GM23338 (cell line): ENCODE measurements at regions not wholly inside any gene's neighbourhood (a gene's known extent, or its start where the extent isn't known, plus 50 kb on each side); places are given as distances from the start of the nearest gene placed in this dataset.

Source experiments
- ATAC-seq: fragments of 200-7000 bp; cut with Tn5 transposase; 3 replicates; pipeline ENCODE4 v1.9.1; 2020
- DNase-seq: peaks from one replicate; pipeline ENCODE4 v3.0.0-alpha.2; 2015; ENCODE audit warnings: low spot score
- H2AFZ ChIP-seq: fragments of 200-600 bp; sonication (generic); 2 replicates; pipeline ENCODE4 v1.8.0; 2016; ENCODE audit warnings: antibody characterized with exemption, mild to moderate bottlenecking, moderate library complexity
- H3F3A ChIP-seq: fragments of 200-600 bp; sonication (generic); replicated peaks from 2 replicates; pipeline ENCODE4 v1.8.0; 2017; ENCODE audit warnings: antibody characterized with exemption, mixed run types, low read depth
- H3K27ac ChIP-seq: fragments of 200-600 bp; sonication (generic); 2 replicates; pipeline ENCODE4 v1.6.1; 2016; ENCODE audit warnings: low read depth
- H3K27me3 ChIP-seq: fragments of 200-600 bp; sonication (generic); 2 replicates; pipeline ENCODE4 v1.8.0; 2016; ENCODE audit warnings: mild to moderate bottlenecking, mixed run types, moderate library complexity; ENCODE audit not compliant: insufficient read depth
- H3K36me3 ChIP-seq: fragments of 200-600 bp; sonication (generic); 2 replicates; pipeline ENCODE4 v1.8.0; 2016; ENCODE audit warnings: mild to moderate bottlenecking; ENCODE audit not compliant: insufficient read depth
- H3K4me1 ChIP-seq: fragments of 200-600 bp; sonication (generic); 2 replicates; pipeline ENCODE4 v1.8.0; 2016; ENCODE audit warnings: mild to moderate bottlenecking, moderate library complexity; ENCODE audit not compliant: insufficient read depth
- H3K4me2 ChIP-seq: fragments of 200-600 bp; sonication (generic); 2 replicates; pipeline ENCODE4 v1.7.1; 2017; ENCODE audit warnings: mixed run types
- H3K4me3 ChIP-seq: fragments of 200-600 bp; sonication (generic); 2 replicates; pipeline ENCODE4 v1.6.1; 2016; ENCODE audit warnings: mixed run types
- H3K79me2 ChIP-seq: fragments of 200-600 bp; sonication (generic); replicated peaks from 2 replicates; pipeline ENCODE4 v1.8.0; 2017; ENCODE audit warnings: mild to moderate bottlenecking; ENCODE audit not compliant: insufficient read depth
- H3K9me2 ChIP-seq: fragments of 200-600 bp; sonication (generic); 2 replicates; pipeline ENCODE4 v1.8.0; 2017; ENCODE audit not compliant: insufficient read depth
- H4K20me1 ChIP-seq: fragments of 200-600 bp; sonication (generic); replicated peaks from 2 replicates; pipeline ENCODE4 v1.8.0; 2017; ENCODE audit warnings: mild to moderate bottlenecking; ENCODE audit not compliant: insufficient read depth
- H3K27ac Mint-ChIP-seq: 2 replicates; pipeline ENCODE4 v1.8.0; 2020; ENCODE audit warnings: inconsistent platforms, mild to moderate bottlenecking, moderate library complexity, mixed read lengths
- H3K27me3 Mint-ChIP-seq: 3 replicates; pipeline ENCODE4 v1.8.0; 2022; ENCODE audit warnings: low read depth, mild to moderate bottlenecking, moderate library complexity, mixed read lengths, inconsistent platforms; ENCODE audit not compliant: insufficient read depth, poor library complexity
- H3K36me3 Mint-ChIP-seq: 3 replicates; pipeline ENCODE4 v1.8.0; 2021; ENCODE audit warnings: low read depth, mild to moderate bottlenecking, inconsistent platforms, moderate library complexity, mixed read lengths
- H3K4me1 Mint-ChIP-seq: 3 replicates; pipeline ENCODE4 v1.8.0; 2020; ENCODE audit warnings: mild to moderate bottlenecking, inconsistent platforms, mixed read lengths
- H3K4me3 Mint-ChIP-seq: 3 replicates; pipeline ENCODE4 v1.8.0; 2021; ENCODE audit warnings: moderate library complexity, mild to moderate bottlenecking, inconsistent platforms, mixed read lengths
- H3K9me3 Mint-ChIP-seq: 3 replicates; pipeline ENCODE4 v1.8.0; 2020; ENCODE audit warnings: moderate library complexity, mild to moderate bottlenecking, inconsistent platforms, mixed read lengths
- CREB1 ChIP-seq: fragments of 250-450 bp; sonication (Bioruptor Pico); IDR thresholded peaks from 2 replicates; pipeline ENCODE4 v1.5.0; 2020; ENCODE audit warnings: low read depth, mild to moderate bottlenecking, moderate library complexity
- EZH2 ChIP-seq: fragments of 200-600 bp; sonication (generic); IDR thresholded peaks from one replicate; pipeline ENCODE4 v1.8.0; 2017; ENCODE audit warnings: antibody characterized with exemption, mild to moderate bottlenecking, low read depth; ENCODE audit not compliant: unreplicated experiment
- EZH2phosphoT487 ChIP-seq: fragments of 200-600 bp; sonication (generic); IDR thresholded peaks from one replicate; pipeline ENCODE4 v1.8.1; 2018; ENCODE audit warnings: antibody characterized with exemption; ENCODE audit not compliant: unreplicated experiment
- JUNB ChIP-seq: IDR thresholded peaks from one replicate; pipeline ENCODE4 v1.6.1; 2016; ENCODE audit warnings: antibody characterized with exemption; ENCODE audit not compliant: unreplicated experiment
- NANOG ChIP-seq: IDR thresholded peaks from 2 replicates; pipeline ENCODE4 v1.6.1; 2016; ENCODE audit warnings: antibody characterized with exemption, borderline replicate concordance
- POLR2AphosphoS5 ChIP-seq: IDR thresholded peaks from 2 replicates; pipeline ENCODE4 v1.6.1; 2016; ENCODE audit warnings: antibody characterized with exemption, low read depth
- STAT1 ChIP-seq: IDR thresholded peaks from one replicate; pipeline ENCODE4 v1.6.1; 2016; ENCODE audit warnings: antibody characterized with exemption; ENCODE audit not compliant: unreplicated experiment
- ZNF114 ChIP-seq: fragments of 250-450 bp; sonication (Bioruptor Pico); IDR thresholded peaks from 2 replicates; pipeline ENCODE4 v1.5.0; 2020; ENCODE audit warnings: mild to moderate bottlenecking, moderate library complexity
- ZNF331 ChIP-seq: fragments of 250-450 bp; sonication (Bioruptor Pico); IDR thresholded peaks from 2 replicates; pipeline ENCODE4 v1.5.0; 2020; ENCODE audit warnings: low read depth, mild to moderate bottlenecking, moderate library complexity
- TF ChIP-seq, protein P1 (sequence below): IDR thresholded peaks from one replicate; pipeline ENCODE4 v1.6.1; 2018; ENCODE audit warnings: antibody characterized with exemption; ENCODE audit not compliant: unreplicated experiment
- TF ChIP-seq, protein P2 (sequence below): IDR thresholded peaks from 2 replicates; pipeline ENCODE4 v1.6.1; 2016; ENCODE audit warnings: antibody characterized with exemption
- TF ChIP-seq, protein P3 (sequence below): fragments of 250-450 bp; sonication (Bioruptor Pico); IDR thresholded peaks from 2 replicates; pipeline ENCODE4 v1.5.0; 2020; ENCODE audit warnings: mild to moderate bottlenecking, moderate library complexity

DNA sequence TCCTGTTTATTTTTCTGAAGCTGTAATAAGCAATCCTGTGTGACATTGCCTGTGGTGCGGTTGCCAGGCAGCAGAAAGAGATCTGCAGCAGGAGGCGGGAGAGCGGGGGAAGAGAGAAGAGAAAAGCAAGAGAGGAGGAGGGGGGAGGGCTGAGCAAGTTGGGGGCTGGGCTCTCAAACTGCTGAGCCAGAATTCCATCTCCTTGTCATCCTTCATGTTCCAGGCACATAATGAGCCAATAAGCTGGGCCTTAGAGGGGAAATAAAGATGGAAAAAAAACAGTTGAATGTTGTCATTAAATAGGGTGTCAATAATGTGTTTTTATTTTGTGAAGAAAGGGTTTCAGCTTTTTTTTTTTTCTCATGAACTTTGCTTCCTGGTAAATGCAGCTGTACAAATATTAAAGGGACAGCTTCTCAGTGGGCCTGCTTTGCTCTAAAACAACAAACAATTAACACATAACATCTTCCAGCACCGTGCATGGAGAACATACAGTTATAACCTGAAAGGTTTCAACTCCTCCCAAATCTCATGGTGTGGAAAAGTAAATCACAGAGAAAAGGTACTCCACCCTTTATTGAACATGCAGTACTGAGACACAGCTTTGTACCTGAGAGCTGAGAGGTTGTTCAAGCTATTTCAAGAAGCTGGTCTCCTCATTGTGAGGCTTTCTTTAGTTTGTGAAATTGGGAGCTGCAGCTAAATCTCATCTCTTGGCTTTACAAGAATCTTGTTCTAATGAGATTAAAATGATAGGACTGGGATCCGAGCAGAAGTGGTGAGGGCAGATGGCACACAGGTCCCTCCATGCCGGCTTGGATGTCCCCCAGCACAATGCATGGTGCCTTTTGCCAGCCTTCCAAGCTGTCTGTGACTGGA lies 451.1 kb upstream of the KCNMB2 start (continued):
- TF ChIP-seq, protein P1, sequence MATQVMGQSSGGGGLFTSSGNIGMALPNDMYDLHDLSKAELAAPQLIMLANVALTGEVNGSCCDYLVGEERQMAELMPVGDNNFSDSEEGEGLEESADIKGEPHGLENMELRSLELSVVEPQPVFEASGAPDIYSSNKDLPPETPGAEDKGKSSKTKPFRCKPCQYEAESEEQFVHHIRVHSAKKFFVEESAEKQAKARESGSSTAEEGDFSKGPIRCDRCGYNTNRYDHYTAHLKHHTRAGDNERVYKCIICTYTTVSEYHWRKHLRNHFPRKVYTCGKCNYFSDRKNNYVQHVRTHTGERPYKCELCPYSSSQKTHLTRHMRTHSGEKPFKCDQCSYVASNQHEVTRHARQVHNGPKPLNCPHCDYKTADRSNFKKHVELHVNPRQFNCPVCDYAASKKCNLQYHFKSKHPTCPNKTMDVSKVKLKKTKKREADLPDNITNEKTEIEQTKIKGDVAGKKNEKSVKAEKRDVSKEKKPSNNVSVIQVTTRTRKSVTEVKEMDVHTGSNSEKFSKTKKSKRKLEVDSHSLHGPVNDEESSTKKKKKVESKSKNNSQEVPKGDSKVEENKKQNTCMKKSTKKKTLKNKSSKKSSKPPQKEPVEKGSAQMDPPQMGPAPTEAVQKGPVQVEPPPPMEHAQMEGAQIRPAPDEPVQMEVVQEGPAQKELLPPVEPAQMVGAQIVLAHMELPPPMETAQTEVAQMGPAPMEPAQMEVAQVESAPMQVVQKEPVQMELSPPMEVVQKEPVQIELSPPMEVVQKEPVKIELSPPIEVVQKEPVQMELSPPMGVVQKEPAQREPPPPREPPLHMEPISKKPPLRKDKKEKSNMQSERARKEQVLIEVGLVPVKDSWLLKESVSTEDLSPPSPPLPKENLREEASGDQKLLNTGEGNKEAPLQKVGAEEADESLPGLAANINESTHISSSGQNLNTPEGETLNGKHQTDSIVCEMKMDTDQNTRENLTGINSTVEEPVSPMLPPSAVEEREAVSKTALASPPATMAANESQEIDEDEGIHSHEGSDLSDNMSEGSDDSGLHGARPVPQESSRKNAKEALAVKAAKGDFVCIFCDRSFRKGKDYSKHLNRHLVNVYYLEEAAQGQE = no peak
- no peak for TF ChIP-seq CREB1 (CRISPR knock-in tag)
- TF ChIP-seq POLR2AphosphoS5 = no peak
- TF ChIP-seq NANOG = no peak
- TF ChIP-seq, protein P2, sequence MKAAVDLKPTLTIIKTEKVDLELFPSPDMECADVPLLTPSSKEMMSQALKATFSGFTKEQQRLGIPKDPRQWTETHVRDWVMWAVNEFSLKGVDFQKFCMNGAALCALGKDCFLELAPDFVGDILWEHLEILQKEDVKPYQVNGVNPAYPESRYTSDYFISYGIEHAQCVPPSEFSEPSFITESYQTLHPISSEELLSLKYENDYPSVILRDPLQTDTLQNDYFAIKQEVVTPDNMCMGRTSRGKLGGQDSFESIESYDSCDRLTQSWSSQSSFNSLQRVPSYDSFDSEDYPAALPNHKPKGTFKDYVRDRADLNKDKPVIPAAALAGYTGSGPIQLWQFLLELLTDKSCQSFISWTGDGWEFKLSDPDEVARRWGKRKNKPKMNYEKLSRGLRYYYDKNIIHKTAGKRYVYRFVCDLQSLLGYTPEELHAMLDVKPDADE = no peak
- TF ChIP-seq EZH2 = no peak
- TF ChIP-seq ZNF331 (CRISPR knock-in tag) = no peak
- TF ChIP-seq STAT1 = no peak

DNA sequence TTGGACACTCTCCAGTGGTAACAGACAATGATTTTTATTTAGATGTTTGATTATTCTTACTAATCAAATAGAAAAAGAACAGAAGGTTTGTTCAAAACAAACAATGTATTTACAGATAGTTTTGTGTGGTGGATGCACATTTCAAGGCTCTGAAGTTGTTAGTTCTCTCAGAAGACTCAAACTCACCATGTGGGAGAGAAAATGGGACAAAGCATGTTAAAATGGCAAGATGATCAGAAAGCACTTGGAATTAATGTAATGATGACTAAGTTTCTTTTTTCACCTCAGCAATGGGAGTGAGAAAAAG lies 450.5 kb upstream of the KCNMB2 start:
- Mint-ChIP-seq H3K27me3 (no peaks in the 10 kb centered on the region), H3K36me3 (no peaks in the 10 kb centered on the region), H3K4me1 (peaks cover 32% of the 10 kb centered on the region), H3K9me3 (no peaks in the 10 kb centered on the region), H3K27ac (no peak overlapping the region), H3K4me3 (no peak overlapping the region)
- Histone ChIP-seq H3F3A (no peaks in the 10 kb centered on the region), H2AFZ (peak overlapping the region; percentile 72), H3K27me3 (no peaks in the 10 kb centered on the region), H3K9me2 (peaks cover 8% of the 10 kb centered on the region; the same call in 1 of the 2 replicates), H3K4me2 (no peak overlapping the region), H3K27ac (no peak overlapping the region), H4K20me1 (no peaks in the 10 kb centered on the region), H3K4me3 (no peak overlapping the region), H3K4me1 (peaks cover 17% of the 10 kb centered on the region), H3K36me3 (no peaks in the 10 kb centered on the region), H3K79me2 (no peaks in the 10 kb centered on the region)
- DNase-seq (no peak), ATAC-seq (no peak)
- no peak for TF ChIP-seq ZNF114 (CRISPR knock-in tag)
- no peak for TF ChIP-seq EZH2phosphoT487
- TF ChIP-seq CREB1 (CRISPR knock-in tag) = no peak
- TF ChIP-seq NANOG = no peak
- no peak for TF ChIP-seq EZH2
- TF ChIP-seq, protein P2 = no peak
- no peak for TF ChIP-seq POLR2AphosphoS5
- TF ChIP-seq, protein P3, sequence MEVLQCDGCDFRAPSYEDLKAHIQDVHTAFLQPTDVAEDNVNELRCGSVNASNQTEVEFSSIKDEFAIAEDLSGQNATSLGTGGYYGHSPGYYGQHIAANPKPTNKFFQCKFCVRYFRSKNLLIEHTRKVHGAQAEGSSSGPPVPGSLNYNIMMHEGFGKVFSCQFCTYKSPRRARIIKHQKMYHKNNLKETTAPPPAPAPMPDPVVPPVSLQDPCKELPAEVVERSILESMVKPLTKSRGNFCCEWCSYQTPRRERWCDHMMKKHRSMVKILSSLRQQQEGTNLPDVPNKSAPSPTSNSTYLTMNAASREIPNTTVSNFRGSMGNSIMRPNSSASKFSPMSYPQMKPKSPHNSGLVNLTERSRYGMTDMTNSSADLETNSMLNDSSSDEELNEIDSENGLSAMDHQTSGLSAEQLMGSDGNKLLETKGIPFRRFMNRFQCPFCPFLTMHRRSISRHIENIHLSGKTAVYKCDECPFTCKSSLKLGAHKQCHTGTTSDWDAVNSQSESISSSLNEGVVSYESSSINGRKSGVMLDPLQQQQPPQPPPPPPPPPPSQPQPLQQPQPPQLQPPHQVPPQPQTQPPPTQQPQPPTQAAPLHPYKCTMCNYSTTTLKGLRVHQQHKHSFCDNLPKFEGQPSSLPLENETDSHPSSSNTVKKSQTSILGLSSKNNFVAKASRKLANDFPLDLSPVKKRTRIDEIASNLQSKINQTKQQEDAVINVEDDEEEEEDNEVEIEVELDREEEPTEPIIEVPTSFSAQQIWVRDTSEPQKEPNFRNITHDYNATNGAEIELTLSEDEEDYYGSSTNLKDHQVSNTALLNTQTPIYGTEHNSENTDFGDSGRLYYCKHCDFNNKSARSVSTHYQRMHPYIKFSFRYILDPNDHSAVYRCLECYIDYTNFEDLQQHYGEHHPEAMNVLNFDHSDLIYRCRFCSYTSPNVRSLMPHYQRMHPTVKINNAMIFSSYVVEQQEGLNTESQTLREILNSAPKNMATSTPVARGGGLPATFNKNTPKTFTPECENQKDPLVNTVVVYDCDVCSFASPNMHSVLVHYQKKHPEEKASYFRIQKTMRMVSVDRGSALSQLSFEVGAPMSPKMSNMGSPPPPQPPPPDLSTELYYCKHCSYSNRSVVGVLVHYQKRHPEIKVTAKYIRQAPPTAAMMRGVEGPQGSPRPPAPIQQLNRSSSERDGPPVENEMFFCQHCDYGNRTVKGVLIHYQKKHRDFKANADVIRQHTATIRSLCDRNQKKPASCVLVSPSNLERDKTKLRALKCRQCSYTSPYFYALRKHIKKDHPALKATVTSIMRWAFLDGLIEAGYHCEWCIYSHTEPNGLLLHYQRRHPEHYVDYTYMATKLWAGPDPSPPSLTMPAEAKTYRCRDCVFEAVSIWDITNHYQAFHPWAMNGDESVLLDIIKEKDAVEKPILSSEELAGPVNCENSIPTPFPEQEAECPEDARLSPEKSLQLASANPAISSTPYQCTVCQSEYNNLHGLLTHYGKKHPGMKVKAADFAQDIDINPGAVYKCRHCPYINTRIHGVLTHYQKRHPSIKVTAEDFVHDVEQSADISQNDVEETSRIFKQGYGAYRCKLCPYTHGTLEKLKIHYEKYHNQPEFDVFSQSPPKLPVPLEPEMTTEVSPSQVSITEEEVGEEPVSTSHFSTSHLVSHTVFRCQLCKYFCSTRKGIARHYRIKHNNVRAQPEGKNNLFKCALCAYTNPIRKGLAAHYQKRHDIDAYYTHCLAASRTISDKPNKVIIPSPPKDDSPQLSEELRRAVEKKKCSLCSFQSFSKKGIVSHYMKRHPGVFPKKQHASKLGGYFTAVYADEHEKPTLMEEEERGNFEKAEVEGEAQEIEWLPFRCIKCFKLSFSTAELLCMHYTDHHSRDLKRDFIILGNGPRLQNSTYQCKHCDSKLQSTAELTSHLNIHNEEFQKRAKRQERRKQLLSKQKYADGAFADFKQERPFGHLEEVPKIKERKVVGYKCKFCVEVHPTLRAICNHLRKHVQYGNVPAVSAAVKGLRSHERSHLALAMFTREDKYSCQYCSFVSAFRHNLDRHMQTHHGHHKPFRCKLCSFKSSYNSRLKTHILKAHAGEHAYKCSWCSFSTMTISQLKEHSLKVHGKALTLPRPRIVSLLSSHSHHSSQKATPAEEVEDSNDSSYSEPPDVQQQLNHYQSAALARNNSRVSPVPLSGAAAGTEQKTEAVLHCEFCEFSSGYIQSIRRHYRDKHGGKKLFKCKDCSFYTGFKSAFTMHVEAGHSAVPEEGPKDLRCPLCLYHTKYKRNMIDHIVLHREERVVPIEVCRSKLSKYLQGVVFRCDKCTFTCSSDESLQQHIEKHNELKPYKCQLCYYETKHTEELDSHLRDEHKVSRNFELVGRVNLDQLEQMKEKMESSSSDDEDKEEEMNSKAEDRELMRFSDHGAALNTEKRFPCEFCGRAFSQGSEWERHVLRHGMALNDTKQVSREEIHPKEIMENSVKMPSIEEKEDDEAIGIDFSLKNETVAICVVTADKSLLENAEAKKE (CRISPR knock-in tag) = no peak
- no peak for TF ChIP-seq ZNF331 (CRISPR knock-in tag)
- TF ChIP-seq JUNB = no peak
- TF ChIP-seq STAT1 = no peak
